Esophagus squamous epithelium (tissue), 4 donors: ENCODE measurements at regions not wholly inside any gene's neighbourhood (a gene's known extent, or its start where the extent isn't known, plus 50 kb on each side); places are given as distances from the start of the nearest gene placed in this dataset.

Experiments used
- CTCF ChIP-seq, 6 experiments: fragments of 450-650 bp in 4 of 6; fragments of 200-600 bp in 2 of 6; sonication (generic) in 2 of 6; IDR thresholded peaks; one replicate each; pipeline ENCODE4 v1.5.1; 2016 to 2019; ENCODE audit warnings: antibody characterized with exemption in 6 of 6, mild to moderate bottlenecking in 4 of 6, moderate library complexity in 4 of 6
- POLR2A ChIP-seq, 4 donors: fragments of 450-650 bp; IDR thresholded peaks; one replicate each; pipeline ENCODE4 v1.6.1; 2017; ENCODE audit warnings: antibody characterized with exemption in 4 of 4, mild to moderate bottlenecking in 4 of 4, moderate library complexity in 3 of 4

DNA sequence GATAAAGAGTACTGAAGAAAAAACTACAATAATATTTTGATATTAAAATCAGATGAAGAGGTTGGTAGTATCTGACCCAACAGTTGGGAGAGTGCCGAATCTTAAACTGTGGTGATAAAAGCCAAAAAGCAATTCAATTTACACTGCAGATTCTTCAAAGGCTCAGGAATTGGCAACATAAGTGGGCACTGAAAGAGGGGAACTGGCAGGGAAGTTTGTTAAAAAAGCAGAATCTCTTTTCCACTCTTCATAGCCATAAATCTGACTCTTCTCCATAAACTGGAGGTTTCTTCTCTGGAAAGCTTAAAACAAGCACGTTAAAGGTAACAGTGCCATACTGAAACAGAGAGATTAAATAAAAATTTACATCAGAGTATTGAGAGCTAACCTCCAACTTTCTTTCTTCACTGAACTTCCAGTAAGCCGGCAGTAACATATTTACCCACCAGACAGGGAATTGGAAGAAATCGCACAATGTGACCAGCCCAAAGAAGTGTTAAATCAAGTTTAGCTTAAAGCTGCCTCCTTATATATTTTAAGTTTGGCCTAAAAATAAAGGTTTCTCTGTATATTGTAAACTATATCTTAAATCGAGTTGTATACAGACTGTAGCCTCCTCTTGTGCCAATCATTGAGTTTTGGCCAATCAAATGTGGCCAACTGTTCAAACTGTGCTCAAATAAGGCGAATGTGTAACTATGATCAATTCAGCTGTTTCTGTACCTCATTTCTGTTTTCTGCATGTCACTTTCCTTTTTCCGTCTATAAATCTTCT is 358.3 kb downstream of the NXPE2 start:
- TF ChIP-seq CTCF (IDR thresholded peaks at IDR 0.05) (no peak), POLR2A (IDR thresholded peaks at IDR 0.05) (no peak)
